NCI-H146 treated with DMSO at 0.1 percent for 48 hours (cell line): ENCODE measurements at regions not wholly inside any gene's neighbourhood (a gene's known extent, or its start where the extent isn't known, plus 50 kb on each side); places are given as distances from the start of the nearest gene placed in this dataset.
"Not testable (repeated sequence)": the region's sequence is repeated elsewhere in the genome, so short reads cannot be mapped to it uniquely, and the experiment has no call there.

ENCODE experiments used
- DNase-seq: peaks from one replicate; lab custom pipeline; 2025; ENCODE audit not compliant: unreplicated experiment; lab: John Stamatoyannopoulos, UW

DNA sequence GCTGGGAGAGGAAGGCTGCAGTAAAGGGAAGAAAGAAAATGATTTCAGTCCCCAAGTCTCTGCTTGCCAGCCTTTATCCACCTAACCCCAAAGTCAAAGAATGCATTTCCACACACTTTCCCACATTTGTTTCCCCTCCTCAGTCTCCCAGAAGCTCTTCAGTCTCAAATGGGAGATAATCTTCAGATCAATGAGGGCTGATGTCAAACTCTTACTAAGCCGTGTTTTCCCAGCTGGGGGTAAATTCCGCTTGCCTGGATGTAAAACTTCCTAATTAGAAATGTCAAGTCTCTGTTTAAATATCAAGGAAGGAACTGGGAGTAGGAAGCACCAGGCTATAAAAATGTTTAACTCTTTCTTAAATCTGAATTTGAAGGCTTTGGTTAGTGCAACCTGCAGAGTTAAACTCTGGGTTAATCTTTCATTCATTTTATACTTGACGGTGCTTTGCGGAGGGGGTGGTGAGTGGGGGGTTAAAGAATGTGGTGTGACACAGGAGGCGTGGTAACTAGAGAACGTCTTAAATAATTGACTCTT is 601.4 kb upstream of the ACTRT1 start:
- DNase-seq = no peak

GRCh38 chrX:128650326-128650725 is 598.1 kb upstream of the ACTRT1 start:
- no peak for DNase-seq

DNA sequence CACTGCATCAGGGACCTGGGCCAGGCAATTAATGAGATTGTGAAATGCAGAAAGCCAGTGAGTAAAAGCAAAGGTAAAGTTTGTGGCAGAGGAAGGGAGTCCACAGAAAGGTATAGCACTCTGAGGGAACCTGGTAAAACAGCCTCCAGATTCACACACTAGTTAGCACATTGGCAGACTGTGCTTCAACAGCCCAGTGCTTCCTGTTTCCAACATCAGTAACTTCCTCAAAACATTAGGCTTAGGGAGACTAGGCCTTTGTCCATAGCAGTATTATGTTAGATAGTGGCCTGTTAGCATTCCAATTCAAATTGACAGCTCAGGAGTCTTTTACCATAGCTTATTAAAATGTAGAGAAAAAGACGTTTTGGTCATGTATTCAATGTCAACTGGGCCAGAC is 582.6 kb upstream of the ACTRT1 start:
- no peak for DNase-seq

DNA sequence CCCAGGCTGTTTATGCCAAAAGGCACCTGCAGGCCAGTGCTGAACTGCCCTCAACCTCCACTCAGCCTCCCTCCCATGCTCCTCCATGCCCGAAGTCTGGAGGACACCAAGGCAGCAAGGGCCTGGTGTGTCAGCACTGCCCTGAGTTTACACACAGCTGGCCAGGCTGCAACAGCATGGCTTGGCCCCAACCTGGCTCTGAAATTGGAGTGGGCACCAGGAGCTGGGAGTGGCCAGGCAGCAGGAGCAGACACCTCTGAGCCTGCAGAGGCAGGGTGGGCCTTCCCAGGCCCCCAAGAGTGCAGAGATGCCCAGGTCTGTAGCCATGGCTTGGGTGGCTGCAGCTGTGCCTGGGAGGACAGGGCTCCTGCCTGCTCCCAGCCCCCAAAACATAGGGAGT is 571.2 kb upstream of the ACTRT1 start:
- no peak for DNase-seq

DNA sequence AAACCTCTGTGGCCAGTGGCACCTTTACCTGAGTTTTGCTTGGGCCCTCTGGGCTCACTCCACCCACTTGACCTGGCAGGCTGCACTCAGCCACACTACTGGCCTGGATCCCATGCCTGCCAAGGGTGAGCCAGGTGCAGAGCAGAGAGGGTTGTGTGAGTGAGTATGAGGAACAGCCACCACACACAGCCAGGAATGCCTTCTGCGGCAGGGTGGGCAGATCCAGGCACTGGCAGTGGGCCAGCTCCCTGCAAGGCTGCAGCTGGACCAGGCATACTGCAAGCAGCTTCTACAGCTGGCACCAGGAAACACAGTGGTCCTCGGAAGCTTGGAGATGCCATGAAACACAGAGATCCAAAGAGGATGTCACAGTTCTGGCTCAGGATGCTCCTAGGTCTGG is 570.1 kb upstream of the ACTRT1 start:
- DNase-seq = no peak

- DNase-seq = no peak
Measured at GRCh38 chrX:128619490-128619889, 567.3 kb upstream of the ACTRT1 start.

DNA sequence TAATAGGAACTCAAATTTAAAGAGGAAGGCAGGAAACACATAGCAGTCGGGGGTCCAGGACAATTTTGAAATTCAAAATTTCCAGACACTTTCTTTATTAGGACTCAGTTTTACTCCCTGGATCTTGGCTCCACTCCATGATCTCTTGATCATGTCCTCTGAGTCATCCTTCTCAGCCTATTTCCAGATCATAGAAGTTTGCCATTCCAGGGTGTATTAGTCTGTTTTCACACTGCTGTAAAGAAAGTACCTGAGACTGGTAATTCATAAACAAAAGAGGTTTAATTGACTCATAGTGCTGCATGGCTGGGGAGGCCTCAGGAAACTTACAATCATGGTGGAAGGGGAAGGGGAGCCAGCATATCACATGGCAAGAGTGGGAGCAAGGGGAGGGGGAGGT is 564.7 kb upstream of the ACTRT1 start:
- no peak for DNase-seq

DNA sequence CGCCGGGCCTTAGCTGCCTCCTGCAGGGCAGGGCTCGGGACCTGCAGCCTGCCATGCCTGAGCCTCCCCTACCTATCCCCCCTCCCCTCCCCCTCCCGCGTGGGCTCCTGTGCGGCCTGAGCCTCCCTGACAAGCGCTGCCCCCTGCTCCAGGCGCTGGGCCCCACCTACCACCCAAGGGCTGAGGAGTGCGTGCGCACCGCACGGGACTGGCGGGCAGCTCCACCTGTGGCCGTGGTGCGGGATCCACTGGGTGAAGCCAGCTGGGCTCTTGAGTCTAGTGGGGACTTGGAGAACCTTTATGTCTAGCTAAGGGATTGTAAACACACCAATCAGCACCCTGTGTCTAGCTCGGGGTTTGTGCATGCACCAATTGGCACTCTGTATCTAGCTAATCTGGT is 554.6 kb upstream of the ACTRT1 start:
- not testable (repeated sequence) for DNase-seq

GRCh38 chrX:128606357-128606756 is 554.2 kb upstream of the ACTRT1 start:
- not testable (repeated sequence) for DNase-seq

DNA sequence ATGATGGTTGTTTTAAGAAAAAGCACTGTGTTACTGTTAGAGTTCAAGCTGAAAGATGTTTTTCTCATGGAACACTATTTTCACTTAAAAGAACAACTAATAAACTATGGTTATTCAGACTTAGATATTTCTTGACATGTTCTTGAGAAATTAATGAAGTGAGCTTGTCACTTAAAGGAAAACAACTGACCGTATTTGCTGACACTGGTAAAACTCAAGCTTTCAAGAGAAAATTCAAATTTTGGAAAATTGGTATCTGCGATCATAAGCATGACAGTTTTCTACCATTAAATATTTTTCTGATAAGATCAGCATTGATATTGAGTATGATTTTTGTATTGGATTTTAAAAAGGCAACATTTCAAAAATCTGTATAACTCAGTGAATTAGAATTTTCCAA is 549.5 kb upstream of the ACTRT1 start:
- no peak for DNase-seq

DNA sequence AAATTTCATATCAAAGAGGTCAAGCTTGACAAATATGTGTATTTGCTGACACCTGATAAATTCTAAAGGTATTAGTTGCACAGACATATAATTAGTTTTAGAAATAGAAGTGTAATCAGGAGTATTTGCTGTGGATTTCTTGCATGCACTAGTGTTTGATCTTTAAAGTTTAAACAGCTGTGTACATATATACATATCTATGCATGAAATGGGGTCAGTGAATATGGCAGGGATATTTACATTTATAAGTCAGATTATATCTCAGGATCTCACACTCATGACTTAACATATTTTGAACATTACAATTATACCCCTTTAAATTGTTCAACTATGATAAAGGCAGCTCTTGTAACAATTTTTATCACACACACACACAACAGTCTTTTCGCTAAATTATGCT is 547.4 kb upstream of the ACTRT1 start:
- DNase-seq = no peak

DNA sequence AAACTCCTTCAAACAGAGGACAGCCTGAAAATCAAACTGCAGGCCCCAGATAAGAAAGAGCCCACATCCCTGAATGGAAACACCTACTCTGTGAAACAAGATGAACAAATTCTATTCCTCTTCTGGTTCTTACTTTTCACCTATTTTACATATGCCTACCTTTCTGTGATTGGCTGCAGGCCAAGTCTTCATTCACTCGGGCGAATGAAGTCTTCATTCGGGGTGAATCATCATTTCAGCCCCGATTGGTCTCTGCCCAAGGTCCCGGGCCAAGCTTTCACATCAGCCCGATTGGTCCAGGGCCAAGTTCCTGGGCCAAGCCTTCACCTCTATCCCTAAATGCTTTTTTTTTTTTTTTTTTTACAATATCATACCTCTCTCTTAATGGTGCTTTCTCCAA is 529.8 kb upstream of the ACTRT1 start:
- DNase-seq = no peak

DNA sequence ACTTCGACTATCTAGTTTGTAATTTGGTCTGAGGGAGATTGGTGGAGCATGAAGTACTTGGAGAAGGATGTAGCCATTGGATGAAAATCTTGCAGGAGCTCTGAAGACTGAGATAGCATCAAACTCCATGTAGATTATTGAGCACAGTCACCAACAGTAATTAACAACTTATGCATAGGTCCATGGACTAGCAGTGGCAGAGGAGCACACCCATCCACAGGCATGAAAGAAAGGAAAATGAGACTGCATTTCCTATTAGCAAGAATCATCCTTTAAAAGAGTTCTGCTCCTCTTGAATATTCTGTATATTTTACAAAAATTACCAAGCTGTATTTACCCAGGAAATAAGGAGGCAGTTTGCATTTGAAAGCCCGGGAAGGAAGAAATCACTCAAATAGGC is 529.4 kb upstream of the ACTRT1 start:
- DNase-seq = no peak

DNA sequence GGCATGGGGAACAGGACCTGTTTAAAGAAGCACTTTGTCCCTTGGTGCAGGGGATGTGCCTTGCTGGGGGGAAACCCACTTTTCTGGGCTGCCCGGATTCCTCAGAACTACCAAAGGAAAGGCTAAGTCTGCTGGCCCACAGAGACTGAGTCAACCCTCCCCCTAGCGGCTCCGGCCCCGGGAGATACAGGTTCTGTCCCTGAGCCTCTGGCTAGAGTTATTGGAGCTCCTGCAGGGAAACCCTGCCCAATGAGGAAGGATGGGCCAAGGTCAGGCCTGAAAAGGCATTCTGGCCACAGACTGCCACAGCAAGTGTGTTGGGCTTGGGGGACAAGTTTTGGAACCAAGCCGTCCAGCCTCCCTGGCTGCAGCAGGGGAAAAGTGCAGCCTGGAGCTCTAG is 490.9 kb upstream of the ACTRT1 start:
- no peak for DNase-seq

GRCh38 chrX:128518508-128518907 is 466.3 kb upstream of the ACTRT1 start:
- no peak for DNase-seq

DNA sequence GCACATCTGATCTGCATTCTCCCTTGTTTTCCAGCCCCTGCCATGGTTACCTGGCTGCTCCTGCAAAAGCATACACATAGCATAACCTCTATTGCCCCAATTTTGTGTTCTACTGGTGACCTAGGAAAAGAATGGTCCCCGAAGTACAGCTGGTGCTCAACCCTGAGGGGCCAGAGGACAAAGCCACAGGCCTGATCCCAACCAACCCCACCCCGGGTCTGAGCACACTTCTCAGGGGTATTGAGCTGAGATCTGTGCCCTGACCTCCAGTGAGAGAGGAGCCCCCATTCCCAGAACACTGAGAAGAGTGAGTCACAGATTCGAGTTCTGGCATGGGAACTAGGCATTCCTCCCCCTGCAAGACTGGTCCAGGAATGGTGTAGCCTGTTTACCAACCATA is 465.5 kb upstream of the ACTRT1 start:
- no peak for DNase-seq

GRCh38 chrX:128504496-128504895 is 452.3 kb upstream of the ACTRT1 start:
- no peak for DNase-seq

DNA sequence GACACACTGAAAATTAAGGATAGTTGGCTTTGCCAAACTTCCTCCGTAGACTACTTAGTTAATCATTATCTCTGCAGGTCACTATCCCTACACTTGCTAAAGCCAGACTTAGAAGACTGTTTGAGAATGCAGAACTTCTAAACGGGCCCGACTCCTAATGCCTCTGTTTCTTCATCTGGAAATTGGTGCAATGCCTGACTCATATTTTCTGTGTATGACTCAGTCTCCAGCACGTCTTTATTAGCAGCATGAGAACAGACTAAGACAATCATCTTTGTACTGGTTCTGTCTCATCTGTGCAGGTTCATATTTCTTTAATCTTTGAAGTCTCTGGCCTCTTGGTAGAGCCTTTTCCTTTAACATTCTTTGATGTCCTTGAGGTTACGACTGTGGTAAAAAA is 411.9 kb upstream of the ACTRT1 start:
- no peak for DNase-seq

DNA sequence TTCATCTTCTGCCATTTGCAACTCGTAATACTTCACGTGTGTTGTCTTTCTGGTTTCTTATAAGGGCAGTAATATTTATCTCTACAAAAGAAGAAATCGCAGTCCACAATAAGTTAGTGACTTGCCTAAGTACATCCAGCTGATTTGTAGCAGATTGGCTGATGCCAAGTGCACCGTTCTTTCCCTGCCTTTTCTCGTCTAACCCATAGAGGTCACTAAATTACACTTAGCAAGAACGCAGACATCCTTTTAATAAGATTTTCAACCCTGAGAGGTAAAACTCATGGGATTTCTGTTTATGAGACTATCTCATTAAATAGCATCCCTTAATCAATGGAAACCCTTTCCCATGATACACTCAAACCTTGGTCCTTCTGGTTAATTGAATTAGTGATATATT is 408.6 kb upstream of the ACTRT1 start:
- no peak for DNase-seq

DNA sequence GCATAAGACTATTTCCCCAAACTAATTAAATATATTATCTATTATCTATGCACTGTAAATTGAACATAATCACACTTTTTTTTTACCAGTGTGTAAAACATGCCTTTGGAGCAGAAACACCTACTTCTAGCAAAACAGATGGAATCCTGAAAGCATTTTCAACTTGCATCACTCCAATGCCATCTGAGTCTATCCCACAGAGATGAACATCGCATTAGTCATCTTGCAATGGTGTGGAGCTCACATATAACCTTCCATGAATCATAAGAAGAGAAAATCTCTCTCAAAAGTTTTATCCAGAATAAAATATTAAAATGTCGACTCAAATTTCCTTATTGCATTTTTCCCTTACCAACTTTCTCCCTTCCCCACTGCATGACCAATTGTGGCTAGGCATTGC is 406.7 kb upstream of the ACTRT1 start:
- DNase-seq = no peak

DNA sequence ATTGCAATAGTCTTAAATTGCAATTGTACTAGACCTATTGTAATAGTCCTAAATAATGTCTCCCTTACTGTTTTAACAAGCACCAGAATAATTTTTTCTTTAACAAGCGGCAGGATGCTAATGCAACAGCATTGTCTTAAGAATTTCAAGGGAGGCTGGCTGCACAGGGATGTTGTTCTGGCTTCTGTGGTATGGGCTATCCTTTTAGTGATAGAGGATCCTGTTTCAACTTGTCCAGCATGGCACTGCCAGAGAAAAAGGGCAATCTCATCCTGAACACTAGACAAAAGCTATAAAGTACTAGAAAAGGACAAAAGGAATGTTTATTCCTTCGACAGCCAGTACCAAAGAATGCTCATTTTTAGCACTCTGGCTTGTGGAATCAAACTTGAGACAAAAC is 405.5 kb upstream of the ACTRT1 start:
- DNase-seq = no peak

DNA sequence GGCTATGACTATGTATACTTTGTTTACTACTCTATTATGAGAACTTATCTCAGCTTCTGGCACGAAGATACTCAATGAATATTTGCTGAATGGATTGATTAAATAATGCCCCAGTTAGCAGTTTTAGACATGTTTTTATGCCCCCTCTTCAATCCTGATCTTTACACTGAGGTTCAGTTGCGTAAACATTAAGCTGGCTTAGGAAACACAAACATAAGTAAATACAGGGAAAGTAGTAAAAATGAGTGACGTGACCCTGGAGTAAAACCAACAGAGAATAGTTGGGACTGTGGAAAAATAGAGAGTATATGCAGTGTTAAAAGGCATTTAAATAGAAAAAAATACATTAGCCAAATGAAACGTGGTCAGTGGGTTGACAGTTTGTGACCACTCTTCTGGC is 387.0 kb upstream of the ACTRT1 start:
- no peak for DNase-seq

GRCh38 chrX:128438082-128438481 is 385.9 kb upstream of the ACTRT1 start:
- no peak for DNase-seq
